GM12875 (cell line): ENCODE measurements at regions not wholly inside any gene's neighbourhood (a gene's known extent, or its start where the extent isn't known, plus 50 kb on each side); places are given as distances from the start of the nearest gene placed in this dataset.

Source experiments
- H3K4me3 ChIP-seq: one replicate; pipeline ENCODE4 v1.5.1; 2011; ENCODE audit warnings: low read depth, low read length, control low read depth
- TF ChIP-seq, protein P1 (sequence below): IDR thresholded peaks from 2 replicates; pipeline ENCODE4 v1.5.1; 2011; ENCODE audit warnings: low read depth, mild to moderate bottlenecking, control low read depth, inconsistent platforms, low read length, moderate library complexity, borderline replicate concordance; ENCODE audit not compliant: insufficient read depth

DNA sequence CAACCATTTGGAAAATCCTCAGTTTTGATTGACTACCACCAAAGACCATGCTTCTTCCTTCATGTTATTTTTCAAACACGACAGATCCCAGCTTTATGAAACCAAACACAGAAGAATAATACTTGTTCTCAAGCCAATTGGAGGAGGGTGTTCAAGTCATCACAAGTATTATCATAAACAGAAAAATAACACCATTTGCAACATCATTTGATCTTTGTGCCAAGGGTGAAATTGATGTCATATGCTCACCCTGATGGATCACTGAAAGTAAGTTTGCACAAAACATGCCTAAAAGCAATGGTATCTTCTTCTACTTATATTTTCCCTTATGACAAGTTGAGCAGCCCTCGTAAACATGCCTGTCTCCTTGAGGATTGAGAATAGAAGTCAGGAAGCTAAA is 448.0 kb upstream of the ZEB2 start:
- no peak overlapping the region for H3K4me3 ChIP-seq

DNA sequence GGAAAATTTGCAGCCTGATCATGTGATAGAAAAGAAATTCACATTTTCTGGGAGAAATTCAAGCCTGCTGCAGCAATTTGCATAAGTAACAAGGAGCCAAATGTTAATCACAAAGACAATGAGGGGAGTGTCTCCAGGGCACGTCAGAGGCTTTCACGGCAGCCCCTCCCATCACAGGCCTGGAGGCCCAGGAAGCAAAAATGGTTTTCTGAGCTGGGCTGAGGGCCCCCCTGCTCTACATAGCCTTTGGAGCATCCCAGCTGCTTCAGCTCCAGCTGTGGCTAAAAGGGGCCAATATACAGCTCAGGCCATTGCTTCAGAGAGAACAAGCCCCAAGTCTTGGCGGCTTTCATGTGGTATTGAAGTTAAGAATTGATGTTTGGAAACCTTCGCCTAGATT is 445.3 kb upstream of the ZEB2 start:
- TF ChIP-seq, protein P1, sequence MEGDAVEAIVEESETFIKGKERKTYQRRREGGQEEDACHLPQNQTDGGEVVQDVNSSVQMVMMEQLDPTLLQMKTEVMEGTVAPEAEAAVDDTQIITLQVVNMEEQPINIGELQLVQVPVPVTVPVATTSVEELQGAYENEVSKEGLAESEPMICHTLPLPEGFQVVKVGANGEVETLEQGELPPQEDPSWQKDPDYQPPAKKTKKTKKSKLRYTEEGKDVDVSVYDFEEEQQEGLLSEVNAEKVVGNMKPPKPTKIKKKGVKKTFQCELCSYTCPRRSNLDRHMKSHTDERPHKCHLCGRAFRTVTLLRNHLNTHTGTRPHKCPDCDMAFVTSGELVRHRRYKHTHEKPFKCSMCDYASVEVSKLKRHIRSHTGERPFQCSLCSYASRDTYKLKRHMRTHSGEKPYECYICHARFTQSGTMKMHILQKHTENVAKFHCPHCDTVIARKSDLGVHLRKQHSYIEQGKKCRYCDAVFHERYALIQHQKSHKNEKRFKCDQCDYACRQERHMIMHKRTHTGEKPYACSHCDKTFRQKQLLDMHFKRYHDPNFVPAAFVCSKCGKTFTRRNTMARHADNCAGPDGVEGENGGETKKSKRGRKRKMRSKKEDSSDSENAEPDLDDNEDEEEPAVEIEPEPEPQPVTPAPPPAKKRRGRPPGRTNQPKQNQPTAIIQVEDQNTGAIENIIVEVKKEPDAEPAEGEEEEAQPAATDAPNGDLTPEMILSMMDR = no peak
- H3K4me3 ChIP-seq = no peak overlapping the region

More for the DNA sequence above, 448.0 kb upstream of the ZEB2 start:
- TF ChIP-seq, protein P1 = no peak

DNA sequence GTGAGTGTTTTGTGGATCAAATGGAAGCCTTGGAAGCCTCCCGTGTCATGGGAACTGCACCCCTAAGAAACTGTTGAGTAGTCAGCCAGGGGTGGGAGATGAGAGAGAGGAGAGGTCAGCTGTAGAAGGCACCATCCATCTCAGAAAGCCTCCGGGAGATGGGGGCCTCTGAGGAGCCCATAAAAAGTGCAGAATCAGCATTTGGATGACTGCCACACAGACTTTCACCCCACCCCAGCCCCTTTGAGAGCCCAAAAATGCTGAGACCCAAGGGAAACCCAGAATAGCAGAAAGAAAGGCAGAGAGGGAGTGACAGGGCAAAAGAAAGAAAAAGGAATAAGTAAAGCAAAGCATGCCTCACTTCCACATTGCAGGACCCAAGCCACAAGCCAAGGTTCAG is 443.1 kb upstream of the ZEB2 start:
- TF ChIP-seq, protein P1 = no peak
- H3K4me3 ChIP-seq = no peak overlapping the region

DNA sequence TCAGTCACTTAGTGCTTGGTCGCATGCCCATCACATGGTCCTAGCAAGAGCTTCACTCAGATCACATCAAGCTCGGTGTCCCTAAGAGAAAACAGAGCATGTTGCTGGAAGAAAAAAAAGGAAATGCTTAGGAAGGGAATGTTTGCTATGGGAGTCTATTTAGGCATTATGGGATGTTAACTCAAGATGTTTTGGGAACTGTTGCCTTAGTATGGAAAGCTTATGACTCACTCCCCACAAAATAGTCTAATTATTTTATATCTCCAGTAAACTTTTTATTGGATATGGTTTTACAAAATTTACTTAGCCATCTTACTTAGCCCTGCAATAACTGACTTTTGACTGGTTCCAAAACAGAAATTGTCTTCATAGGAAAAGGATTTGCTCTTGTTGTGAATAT is 439.5 kb upstream of the ZEB2 start:
- TF ChIP-seq, protein P1 = no peak
- H3K4me3 ChIP-seq = no peak overlapping the region

DNA sequence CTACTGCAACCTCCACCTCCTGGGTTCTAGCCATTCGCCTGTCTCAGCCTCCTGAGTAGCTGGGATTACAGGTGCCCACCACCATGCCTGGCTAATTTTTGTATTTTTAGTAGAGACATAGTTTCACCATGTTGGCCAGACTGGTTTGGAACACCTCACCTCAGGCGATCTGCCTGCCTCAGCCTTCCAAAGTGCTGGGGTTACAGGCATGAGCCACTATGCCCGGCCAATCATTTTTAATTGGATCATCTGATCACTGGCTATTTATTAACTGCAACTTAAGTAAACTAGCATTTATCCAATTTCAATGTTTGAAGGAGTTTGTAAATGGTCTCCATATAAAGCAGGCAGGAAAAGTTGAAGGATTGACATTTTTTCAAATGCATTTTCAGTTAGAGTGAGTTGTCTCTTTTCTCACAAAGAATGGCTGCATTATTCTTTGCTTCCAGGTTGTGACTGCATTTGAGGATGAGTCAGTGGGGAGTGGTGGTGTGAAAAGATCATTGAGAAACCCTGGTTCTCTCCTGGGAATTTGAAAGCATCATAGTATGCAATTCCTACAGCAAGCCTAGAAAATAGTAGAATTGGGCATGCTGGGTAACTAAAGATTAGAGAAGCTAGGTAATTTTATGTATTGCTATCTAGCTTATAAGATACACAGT is 431.1 kb upstream of the ZEB2 start:
- no peak overlapping the region for H3K4me3 ChIP-seq
- TF ChIP-seq, protein P1 = no peak

DNA sequence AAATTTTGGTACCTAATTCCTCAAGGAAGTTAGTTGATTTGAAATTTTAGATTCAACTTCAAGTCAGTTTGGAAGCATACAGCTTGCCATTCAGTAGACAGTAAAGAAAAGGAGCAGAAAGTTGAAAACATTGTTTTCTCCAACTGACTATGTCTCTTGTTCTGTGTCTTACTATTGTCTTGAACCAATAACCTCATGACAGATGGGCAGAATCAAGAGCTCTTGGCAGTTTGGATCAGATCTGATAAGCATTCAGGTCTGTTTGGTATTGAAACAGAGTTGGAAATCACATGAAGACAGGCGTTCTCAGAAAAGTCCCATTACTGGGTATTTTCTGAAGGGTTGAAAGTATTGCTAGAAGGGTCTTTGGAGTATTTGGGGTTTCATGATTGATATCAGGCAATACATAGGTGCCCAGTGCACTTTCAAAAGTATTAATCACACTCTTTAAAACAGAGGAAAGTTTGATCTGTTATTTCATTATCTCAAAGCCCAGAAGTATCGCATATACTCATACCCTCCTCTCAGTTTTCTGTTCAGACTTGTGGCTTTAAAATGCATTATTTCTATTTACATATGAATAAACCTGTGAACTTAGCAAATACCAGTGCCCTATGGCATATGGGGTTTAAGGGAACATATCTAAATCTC is 428.4 kb upstream of the ZEB2 start:
- TF ChIP-seq, protein P1 = no peak
- no peak overlapping the region for H3K4me3 ChIP-seq

DNA sequence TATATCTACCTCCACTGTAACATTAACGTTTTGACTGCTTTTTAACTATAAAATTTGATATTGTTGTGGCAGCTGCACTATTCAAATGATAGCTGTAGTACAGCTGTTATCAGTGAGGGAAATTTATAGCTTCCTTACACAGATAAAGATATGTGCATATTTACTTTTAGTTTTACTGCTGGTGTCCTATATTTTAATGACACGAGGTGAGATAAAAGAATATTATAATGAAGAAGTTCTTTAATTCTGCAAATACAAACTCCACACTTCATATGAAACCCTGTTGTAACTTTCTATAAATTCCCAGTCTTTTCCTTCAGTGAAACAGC is 427.8 kb upstream of the ZEB2 start:
- no peak overlapping the region for H3K4me3 ChIP-seq

More for the DNA sequence above, 427.8 kb upstream of the ZEB2 start:
- TF ChIP-seq, protein P1 = no peak
